CD14-positive monocyte (primary cell): ENCODE measurements at regions not wholly inside any gene's neighbourhood (a gene's known extent, or its start where the extent isn't known, plus 50 kb on each side); places are given as distances from the start of the nearest gene placed in this dataset.

Experiments used
- DNase-seq, 3 donors: peaks; one replicate each; pipeline ENCODE4 v3.0.0-alpha.2; 2011 to 2022
- H2AFZ ChIP-seq: 2 replicates; pipeline ENCODE4 v1.6.0; 2012; ENCODE audit warnings: mild to moderate bottlenecking, low read depth, low read length, inconsistent platforms; ENCODE audit not compliant: insufficient read depth, poor library complexity, severe bottlenecking
- H3K27ac ChIP-seq, 2 donors: 1 replicate in 1 of 2; 2 replicates in 1 of 2; pipeline ENCODE4 v1.5.1; 2012 to 2013; ENCODE audit warnings: low read length in 2 of 2, control low read depth in 1 of 2, inconsistent platforms in 1 of 2, low read depth in 1 of 2, mild to moderate bottlenecking in 1 of 2
- H3K27me3 ChIP-seq, 2 donors: one replicate each; pipeline versions ENCODE4 v1.6.0 to v1.6.1; 2011 to 2013; ENCODE audit warnings: low read length in 2 of 2; ENCODE audit not compliant: control insufficient read depth in 2 of 2, insufficient read depth in 2 of 2
- H3K36me3 ChIP-seq, 2 donors: replicated peaks in 1 of 2; 1 replicate in 1 of 2; 2 replicates in 1 of 2; pipeline versions ENCODE4 v1.5.1 to v1.6.1; 2012 to 2013; ENCODE audit warnings: low read length in 2 of 2, control low read depth in 1 of 2, inconsistent platforms in 1 of 2, mild to moderate bottlenecking in 1 of 2; ENCODE audit not compliant: insufficient read depth in 2 of 2, control insufficient read depth in 1 of 2
- H3K4me1 ChIP-seq, 2 donors: 1 replicate in 1 of 2; 2 replicates in 1 of 2; pipeline versions ENCODE4 v1.5.1 to v1.6.1; 2012 to 2013; ENCODE audit warnings: low read length in 2 of 2, control low read depth in 1 of 2, inconsistent platforms in 1 of 2, mild to moderate bottlenecking in 1 of 2, moderate library complexity in 1 of 2; ENCODE audit not compliant: insufficient read depth in 2 of 2, control insufficient read depth in 1 of 2
- H3K4me2 ChIP-seq: replicated peaks from 2 replicates; pipeline ENCODE3; 2012; ENCODE audit warnings: low read length, moderate library complexity, mild to moderate bottlenecking; ENCODE audit not compliant: poor library complexity, severe bottlenecking; ENCODE audit errors: extremely low read depth
- H3K4me3 ChIP-seq, 3 experiments: fragments of 200-600 bp in 1 of 3; sonication (generic) in 1 of 3; replicated peaks in 1 of 3; 1 replicate in 2 of 3; 2 replicates in 1 of 3; pipeline ENCODE4 v1.5.1; 2011 to 2013; ENCODE audit warnings: low read length in 3 of 3, mild to moderate bottlenecking in 3 of 3, control low read depth in 2 of 3, low read depth in 2 of 3, inconsistent platforms in 1 of 3, moderate library complexity in 1 of 3
- H3K79me2 ChIP-seq: 2 replicates; pipeline ENCODE4 v1.6.0; 2012; ENCODE audit warnings: mild to moderate bottlenecking, control low read depth, inconsistent platforms, low read length, moderate library complexity; ENCODE audit not compliant: insufficient read depth
- H3K9ac ChIP-seq: 2 replicates; pipeline ENCODE4 v1.6.0; 2017; ENCODE audit warnings: low read length, mild to moderate bottlenecking; ENCODE audit not compliant: insufficient read depth, poor library complexity, severe bottlenecking
- H3K9me3 ChIP-seq, 2 donors: replicated peaks in 1 of 2; 1 replicate in 1 of 2; 2 replicates in 1 of 2; pipeline versions ENCODE4 v1.5.1 to v1.6.1; 2012 to 2013; ENCODE audit warnings: low read length in 2 of 2, control low read depth in 1 of 2; ENCODE audit not compliant: control insufficient read depth in 1 of 2, insufficient read depth in 1 of 2
- H4K20me1 ChIP-seq: 2 replicates; pipeline ENCODE4 v1.6.0; 2012; ENCODE audit warnings: mild to moderate bottlenecking, low read length, control low read depth, moderate library complexity; ENCODE audit not compliant: insufficient read depth
- H3K27ac Mint-ChIP-seq, 7 donors: one replicate each; pipeline ENCODE4 v1.8.0; 2020; ENCODE audit warnings: mild to moderate bottlenecking in 7 of 7, mixed read lengths in 7 of 7, moderate library complexity in 6 of 7, inconsistent platforms in 2 of 7
- H3K27me3 Mint-ChIP-seq, 3 donors: one replicate each; pipeline ENCODE4 v1.8.0; 2021 to 2022; ENCODE audit warnings: low read depth in 3 of 3, mild to moderate bottlenecking in 3 of 3, mixed read lengths in 3 of 3, moderate library complexity in 3 of 3, inconsistent platforms in 1 of 3
- H3K36me3 Mint-ChIP-seq, 2 donors: one replicate each; pipeline ENCODE4 v1.8.0; 2020; ENCODE audit warnings: mixed read lengths in 2 of 2, inconsistent platforms in 1 of 2, mild to moderate bottlenecking in 1 of 2
- H3K4me1 Mint-ChIP-seq: one replicate; pipeline ENCODE4 v1.8.0; 2020; ENCODE audit warnings: mild to moderate bottlenecking, mixed read lengths
- H3K4me3 Mint-ChIP-seq, 2 donors: one replicate each; pipeline ENCODE4 v1.8.0; 2020; ENCODE audit warnings: mild to moderate bottlenecking in 2 of 2, mixed read lengths in 2 of 2, moderate library complexity in 1 of 2
- H3K9me3 Mint-ChIP-seq, 7 donors: one replicate each; pipeline ENCODE4 v1.8.0; 2020 to 2022; ENCODE audit warnings: mixed read lengths in 7 of 7, mild to moderate bottlenecking in 6 of 7, moderate library complexity in 6 of 7, inconsistent platforms in 2 of 7
- WGBS: methylation state at CpG from one replicate; pipeline ENCODE4 v1.1.5; 2013; ENCODE audit warnings: missing lambda C conversion rate; ENCODE audit not compliant: insufficient coverage; 5-methylcytosine and 5-hydroxymethylcytosine counted together
- intact Hi-C, 2 donors: fragments of 100-400 bp; cut with micrococcal nuclease; formaldehyde crosslinking; loops; one replicate each; pipeline versions ENCODE4 v1.15.0 to v1.15.1; 2023
- TF ChIP-seq, protein P1 (sequence below): fragments of 200-600 bp; IDR thresholded peaks from one replicate; pipeline ENCODE4 v1.8.0; 2022; ENCODE audit warnings: antibody characterized with exemption, mild to moderate bottlenecking

DNA sequence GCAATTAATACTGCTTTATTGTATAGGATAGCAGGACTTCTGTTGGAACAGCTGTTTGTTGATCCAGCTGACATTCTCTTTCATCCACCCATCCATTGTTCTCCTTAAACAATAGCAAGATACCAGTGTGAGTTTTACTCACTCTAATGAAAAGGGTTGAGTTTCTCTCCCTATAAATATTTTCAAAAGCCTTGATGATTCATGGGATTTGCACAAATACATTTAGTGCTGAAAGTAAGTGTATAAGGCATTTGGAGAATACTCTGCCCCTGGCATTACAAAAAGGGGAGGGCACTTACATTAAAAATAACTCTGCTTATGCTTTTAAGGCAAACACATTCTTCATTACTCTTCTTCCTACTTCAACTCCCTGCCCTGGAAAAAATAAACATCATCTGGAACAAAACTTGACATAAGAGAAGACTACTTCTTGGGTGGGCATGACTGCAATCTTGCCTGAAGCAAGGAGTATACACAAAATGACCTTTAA is 634.9 kb downstream of the METTL15 start:
- H3K27ac Mint-ChIP-seq = no peak overlapping the region
- Histone ChIP-seq H3K4me2 (no peak overlapping the region), H3K9me3 (peaks cover 7 to 9% of the 10 kb centered on the region in 2 donors), H3K4me3 (no peak overlapping the region), H3K27ac (no peak overlapping the region), H3K79me2 (no peaks in the 10 kb centered on the region), H3K9ac (no peak overlapping the region), H3K4me1 (no peaks in the 10 kb centered on the region), H3K36me3 (no peaks in the 10 kb centered on the region), H2AFZ (no peak overlapping the region), H4K20me1 (no peaks in the 10 kb centered on the region), H3K27me3 (no peaks in the 10 kb centered on the region)
- peaks cover 1 to 12% (median 5%) of the 10 kb centered on the region in 7 donors for H3K9me3 Mint-ChIP-seq
- intact Hi-C loops = no loop called here
- no peak overlapping the region for H3K4me3 Mint-ChIP-seq
- no peaks in the 10 kb centered on the region for H3K36me3 Mint-ChIP-seq
- no peaks in the 10 kb centered on the region for H3K4me1 Mint-ChIP-seq
- TF ChIP-seq, protein P1, sequence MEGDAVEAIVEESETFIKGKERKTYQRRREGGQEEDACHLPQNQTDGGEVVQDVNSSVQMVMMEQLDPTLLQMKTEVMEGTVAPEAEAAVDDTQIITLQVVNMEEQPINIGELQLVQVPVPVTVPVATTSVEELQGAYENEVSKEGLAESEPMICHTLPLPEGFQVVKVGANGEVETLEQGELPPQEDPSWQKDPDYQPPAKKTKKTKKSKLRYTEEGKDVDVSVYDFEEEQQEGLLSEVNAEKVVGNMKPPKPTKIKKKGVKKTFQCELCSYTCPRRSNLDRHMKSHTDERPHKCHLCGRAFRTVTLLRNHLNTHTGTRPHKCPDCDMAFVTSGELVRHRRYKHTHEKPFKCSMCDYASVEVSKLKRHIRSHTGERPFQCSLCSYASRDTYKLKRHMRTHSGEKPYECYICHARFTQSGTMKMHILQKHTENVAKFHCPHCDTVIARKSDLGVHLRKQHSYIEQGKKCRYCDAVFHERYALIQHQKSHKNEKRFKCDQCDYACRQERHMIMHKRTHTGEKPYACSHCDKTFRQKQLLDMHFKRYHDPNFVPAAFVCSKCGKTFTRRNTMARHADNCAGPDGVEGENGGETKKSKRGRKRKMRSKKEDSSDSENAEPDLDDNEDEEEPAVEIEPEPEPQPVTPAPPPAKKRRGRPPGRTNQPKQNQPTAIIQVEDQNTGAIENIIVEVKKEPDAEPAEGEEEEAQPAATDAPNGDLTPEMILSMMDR = no peak
- no peak for DNase-seq
- no peaks in the 10 kb centered on the region for H3K27me3 Mint-ChIP-seq

DNA sequence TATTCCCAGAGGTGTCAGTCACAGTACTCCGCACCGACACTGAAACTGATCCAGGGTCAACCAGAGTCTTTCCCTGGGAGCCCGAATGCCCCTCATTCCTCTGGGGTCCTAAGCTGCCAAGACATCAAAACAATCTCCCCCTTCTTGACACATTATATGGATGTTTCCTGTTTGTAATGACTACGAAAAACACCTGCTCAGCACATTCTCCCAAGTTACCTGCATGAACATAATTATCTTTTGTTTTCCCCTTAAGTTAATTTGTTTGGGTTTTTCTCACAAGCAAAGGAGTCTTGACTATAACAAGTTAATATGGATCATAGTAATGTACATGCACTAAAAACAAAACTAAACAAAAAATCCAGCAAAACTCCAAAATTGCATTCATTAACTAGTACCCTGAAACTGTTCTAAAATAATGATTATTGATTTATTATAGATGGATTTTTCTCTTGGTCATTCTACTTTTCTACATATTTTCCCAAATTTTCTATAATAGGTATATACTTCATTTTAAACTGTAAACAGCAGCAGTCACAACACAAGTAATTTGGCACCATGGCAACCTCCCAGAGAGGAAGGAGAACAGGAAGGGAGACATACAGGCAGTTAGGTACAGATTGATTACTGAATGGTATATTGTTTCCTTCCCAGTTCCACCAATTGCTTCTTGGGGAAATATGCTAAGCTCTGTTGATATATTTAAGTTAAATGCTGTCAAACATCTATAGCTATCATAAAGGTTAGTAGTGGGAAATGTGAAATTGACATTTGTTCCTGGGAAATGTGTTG is 631.5 kb downstream of the METTL15 start:
- DNase-seq = no peak
- H3K27ac Mint-ChIP-seq = no peak overlapping the region
- TF ChIP-seq, protein P1 = no peak
- peaks cover 2% of the 10 kb centered on the region in 2 donors for H3K9me3 ChIP-seq
- no peak overlapping the region for H3K27ac ChIP-seq
- H3K79me2 ChIP-seq = no peaks in the 10 kb centered on the region
- no peaks in the 10 kb centered on the region for H3K4me1 Mint-ChIP-seq
- H3K36me3 Mint-ChIP-seq = no peaks in the 10 kb centered on the region
- no peaks in the 10 kb centered on the region for H3K36me3 ChIP-seq
- no peak overlapping the region for H3K4me3 Mint-ChIP-seq
- intact Hi-C loops = no loop called here
- H3K4me2 ChIP-seq = no peak overlapping the region
- peaks cover 1 to 6% (median 4%) of the 10 kb centered on the region in 7 donors for H3K9me3 Mint-ChIP-seq
- no peak overlapping the region for H2AFZ ChIP-seq
- H3K9ac ChIP-seq = no peak overlapping the region
- H3K4me3 ChIP-seq = no peak overlapping the region
- no peaks in the 10 kb centered on the region for H3K4me1 ChIP-seq
- WGBS = 70% methylated on average over 2 of the region's 4 CpGs
- no peaks in the 10 kb centered on the region for H3K27me3 ChIP-seq
- no peaks in the 10 kb centered on the region for H4K20me1 ChIP-seq
- no peaks in the 10 kb centered on the region for H3K27me3 Mint-ChIP-seq
